Neuron (in vitro differentiated cells): ENCODE measurements at regions not wholly inside any gene's neighbourhood (a gene's known extent, or its start where the extent isn't known, plus 50 kb on each side); places are given as distances from the start of the nearest gene placed in this dataset.
"Not testable (repeated sequence)": the region's sequence is repeated elsewhere in the genome, so short reads cannot be mapped to it uniquely, and the experiment has no call there.

Source experiments
- H2AFZ ChIP-seq: one replicate; pipeline ENCODE4 v1.6.1; 2013; ENCODE audit warnings: low read depth, mild to moderate bottlenecking, inconsistent platforms, low read length, moderate library complexity
- H3K27me3 ChIP-seq: one replicate; pipeline ENCODE4 v1.6.1; 2013; ENCODE audit warnings: low read length; ENCODE audit not compliant: insufficient read depth
- H3K36me3 ChIP-seq: one replicate; pipeline ENCODE4 v1.6.1; 2013; ENCODE audit warnings: low read length; ENCODE audit not compliant: insufficient read depth
- H3K4me1 ChIP-seq: one replicate; pipeline ENCODE4 v1.6.1; 2013; ENCODE audit warnings: low read length; ENCODE audit not compliant: insufficient read depth
- H3K4me3 ChIP-seq: 2 replicates; pipeline ENCODE4 v1.5.1; 2013; ENCODE audit warnings: mild to moderate bottlenecking, low read length, moderate library complexity
- H3K9me3 ChIP-seq: one replicate; pipeline ENCODE4 v1.6.1; 2013; ENCODE audit warnings: low read length

DNA sequence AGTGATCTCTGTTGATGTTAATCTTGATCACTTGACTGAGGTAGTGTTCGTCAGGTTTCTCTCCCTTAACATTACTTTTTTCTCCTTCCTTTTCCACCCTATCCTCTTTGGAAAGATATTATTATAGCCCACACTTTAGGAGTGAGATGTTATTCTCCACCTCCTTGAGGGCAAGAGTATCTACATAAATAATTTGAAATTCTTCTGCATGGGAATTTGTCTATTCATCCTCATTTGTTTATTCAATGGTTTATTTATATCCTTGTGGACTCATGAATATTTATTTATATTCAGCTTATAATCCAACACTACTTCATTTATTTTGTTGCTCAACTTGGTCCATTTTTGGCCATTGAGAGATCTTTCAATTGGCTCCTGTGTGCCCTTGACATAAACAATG is 750.4 kb downstream of the EPHA4 start:
- no peaks in the 10 kb centered on the region for H3K27me3 ChIP-seq
- no peaks in the 10 kb centered on the region for H3K36me3 ChIP-seq
- no peaks in the 10 kb centered on the region for H3K9me3 ChIP-seq
- H2AFZ ChIP-seq, result no peak overlapping the region
- H3K4me1 ChIP-seq, result no peaks in the 10 kb centered on the region
- H3K4me3 ChIP-seq, result no peak overlapping the region

DNA sequence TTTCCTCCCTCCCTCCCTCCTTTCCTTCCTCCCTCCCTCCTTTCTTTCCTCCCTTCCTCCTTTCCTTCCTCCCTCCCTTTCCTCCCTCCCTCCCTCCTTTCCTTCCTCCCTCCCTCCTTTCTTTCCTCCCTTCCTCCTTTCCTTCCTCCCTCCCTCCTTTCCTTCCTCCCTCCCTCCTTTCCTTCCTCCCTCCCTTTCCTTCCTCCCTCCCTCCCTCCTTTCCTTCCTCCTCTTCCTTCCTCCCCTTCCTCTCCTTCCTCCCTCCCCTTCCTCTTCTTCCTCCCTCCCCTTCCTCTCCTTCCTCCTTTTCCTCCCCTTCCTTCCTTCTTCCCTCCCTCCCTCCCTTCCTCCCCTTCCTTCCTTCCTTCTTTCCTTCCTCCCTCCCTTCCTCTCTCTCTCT is 748.5 kb downstream of the EPHA4 start:
- not testable (repeated sequence) for H2AFZ ChIP-seq, H3K36me3 ChIP-seq, H3K27me3 ChIP-seq, H3K4me1 ChIP-seq, H3K4me3 ChIP-seq, H3K9me3 ChIP-seq

DNA sequence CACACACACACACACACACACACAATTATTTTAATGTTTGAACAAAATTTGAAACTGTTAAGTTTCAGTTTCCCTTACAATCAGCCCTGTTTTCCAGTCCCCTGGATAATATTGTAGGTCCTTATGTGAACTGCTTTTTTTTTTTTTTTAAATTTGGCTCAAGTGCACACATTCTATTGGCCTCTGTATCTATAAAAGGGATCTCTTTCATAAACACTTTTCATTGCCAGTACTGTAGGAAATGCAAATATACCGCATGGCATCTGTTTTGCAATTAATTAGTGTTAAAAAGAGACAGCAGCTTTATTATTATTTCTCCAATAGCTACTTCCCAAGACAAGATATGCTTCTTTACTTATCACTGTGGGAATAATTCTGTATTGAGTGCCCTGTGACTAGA is 738.7 kb downstream of the EPHA4 start:
- H3K27me3 ChIP-seq, result no peaks in the 10 kb centered on the region
- H3K4me1 ChIP-seq, result no peaks in the 10 kb centered on the region
- no peak overlapping the region for H2AFZ ChIP-seq
- H3K9me3 ChIP-seq, result no peaks in the 10 kb centered on the region
- H3K36me3 ChIP-seq, result no peaks in the 10 kb centered on the region
- H3K4me3 ChIP-seq, result no peak overlapping the region

DNA sequence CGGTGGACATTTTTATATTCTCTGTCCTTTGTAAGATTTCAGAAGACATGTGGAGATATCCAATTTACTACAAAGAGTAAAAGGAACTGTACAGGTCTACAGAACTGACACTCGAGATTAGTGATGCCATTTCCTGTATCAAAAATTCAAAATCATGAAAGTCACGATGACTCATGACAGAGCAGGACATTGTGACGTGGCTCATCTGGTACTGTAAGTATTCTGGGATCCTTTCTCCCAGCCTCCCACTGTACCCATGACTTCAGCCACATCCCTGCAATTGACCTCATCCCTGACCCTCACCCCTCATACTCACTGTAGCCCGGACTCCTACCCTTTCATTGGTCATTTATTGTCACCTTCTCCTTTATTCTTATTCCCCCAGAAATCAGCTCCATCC is 736.5 kb downstream of the EPHA4 start:
- H2AFZ ChIP-seq, result no peak overlapping the region
- no peaks in the 10 kb centered on the region for H3K9me3 ChIP-seq
- no peaks in the 10 kb centered on the region for H3K4me1 ChIP-seq
- H3K36me3 ChIP-seq, result no peaks in the 10 kb centered on the region
- no peak overlapping the region for H3K4me3 ChIP-seq
- H3K27me3 ChIP-seq, result no peaks in the 10 kb centered on the region

DNA sequence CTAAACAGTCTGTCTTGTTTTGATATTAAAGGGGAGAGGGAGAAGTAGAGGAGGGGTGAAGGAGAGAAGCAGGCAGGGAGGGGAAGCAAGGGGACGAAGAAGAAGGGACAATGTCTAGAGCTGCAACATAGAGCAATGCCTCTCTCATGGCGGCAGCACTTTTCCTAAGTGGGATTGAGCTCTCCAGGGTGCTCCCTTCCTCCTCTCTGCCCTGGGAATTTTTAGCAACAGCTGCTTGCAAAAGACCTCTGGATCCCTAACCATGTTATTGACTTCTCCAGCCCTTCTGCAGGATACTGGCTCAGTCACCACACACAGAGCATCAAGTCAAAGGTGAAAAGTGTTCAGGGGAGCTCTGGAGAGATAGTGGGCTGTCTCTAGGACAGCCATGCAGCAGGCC is 734.9 kb downstream of the EPHA4 start:
- H3K4me3 ChIP-seq, result no peak overlapping the region

DNA sequence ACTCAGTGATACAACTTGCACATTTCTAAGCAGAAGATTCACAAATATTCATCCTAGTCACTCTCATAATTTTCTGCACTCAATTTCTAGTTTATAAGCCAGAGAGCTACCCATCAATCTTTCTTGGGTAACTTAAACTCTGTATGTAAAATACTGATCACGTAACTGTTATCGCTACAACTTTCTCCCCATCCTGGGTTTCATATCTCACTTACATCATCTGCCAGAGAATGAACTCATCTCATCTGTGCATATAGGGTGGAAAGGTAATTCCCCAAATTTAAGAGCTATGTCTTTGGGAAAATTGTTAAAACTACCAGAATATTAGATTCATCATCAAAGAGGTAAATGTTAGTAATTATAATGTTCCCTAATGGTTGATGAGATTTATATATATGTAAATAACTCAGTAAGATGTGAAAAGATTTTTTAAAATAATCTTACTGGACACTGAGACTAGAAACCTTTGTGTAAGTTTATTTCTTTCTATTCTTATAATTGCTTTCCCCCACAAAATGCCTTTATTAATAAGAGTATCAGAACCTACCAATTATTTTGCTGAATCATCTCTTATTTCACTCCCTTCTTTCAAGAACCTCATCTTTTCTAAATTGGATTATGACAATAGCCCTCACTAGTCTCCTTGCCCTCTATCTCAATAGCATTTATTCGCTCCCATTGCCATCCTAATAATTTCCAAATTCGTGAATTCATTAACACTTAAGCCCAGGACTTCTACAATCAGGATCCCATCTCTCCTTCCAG is 729.0 kb downstream of the EPHA4 start:
- Histone ChIP-seq H3K4me3 (no peak overlapping the region), H3K4me1 (no peaks in the 10 kb centered on the region), H3K9me3 (no peaks in the 10 kb centered on the region), H3K36me3 (no peaks in the 10 kb centered on the region), H2AFZ (no peak overlapping the region), H3K27me3 (no peaks in the 10 kb centered on the region)

More for the DNA sequence above, 734.9 kb downstream of the EPHA4 start:
- H2AFZ ChIP-seq, result no peak overlapping the region
- no peaks in the 10 kb centered on the region for H3K27me3 ChIP-seq
- no peaks in the 10 kb centered on the region for H3K4me1 ChIP-seq
- H3K9me3 ChIP-seq, result no peaks in the 10 kb centered on the region
- H3K36me3 ChIP-seq, result no peaks in the 10 kb centered on the region

DNA sequence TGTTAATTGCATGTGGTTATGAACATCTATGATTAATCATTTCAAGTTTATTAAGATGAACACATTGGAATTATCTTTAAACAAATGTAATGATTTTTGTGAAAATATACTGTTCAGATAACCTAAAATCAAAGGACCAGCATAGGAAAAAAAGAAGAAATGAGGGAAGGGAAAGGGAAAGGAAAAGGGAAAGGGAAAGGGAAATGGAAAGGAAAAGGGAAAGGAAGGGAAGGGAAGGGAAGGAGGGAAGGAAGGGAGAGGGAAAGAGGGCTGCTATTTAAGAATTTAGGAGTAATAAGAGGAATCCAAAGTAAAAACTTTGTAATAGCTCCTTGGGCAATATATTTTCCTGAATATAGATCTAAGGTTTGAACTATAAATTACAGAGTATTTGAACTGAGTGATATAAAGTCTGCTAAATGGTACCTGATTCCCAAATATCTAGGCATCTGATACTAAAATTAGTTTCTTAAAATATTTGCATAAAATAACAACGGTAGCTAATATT is 726.3 kb downstream of the EPHA4 start:
- H3K27me3 ChIP-seq, result no peaks in the 10 kb centered on the region
- H2AFZ ChIP-seq, result no peak overlapping the region
- H3K4me1 ChIP-seq, result no peaks in the 10 kb centered on the region
- no peaks in the 10 kb centered on the region for H3K36me3 ChIP-seq
- no peaks in the 10 kb centered on the region for H3K9me3 ChIP-seq
- H3K4me3 ChIP-seq, result no peak overlapping the region

DNA sequence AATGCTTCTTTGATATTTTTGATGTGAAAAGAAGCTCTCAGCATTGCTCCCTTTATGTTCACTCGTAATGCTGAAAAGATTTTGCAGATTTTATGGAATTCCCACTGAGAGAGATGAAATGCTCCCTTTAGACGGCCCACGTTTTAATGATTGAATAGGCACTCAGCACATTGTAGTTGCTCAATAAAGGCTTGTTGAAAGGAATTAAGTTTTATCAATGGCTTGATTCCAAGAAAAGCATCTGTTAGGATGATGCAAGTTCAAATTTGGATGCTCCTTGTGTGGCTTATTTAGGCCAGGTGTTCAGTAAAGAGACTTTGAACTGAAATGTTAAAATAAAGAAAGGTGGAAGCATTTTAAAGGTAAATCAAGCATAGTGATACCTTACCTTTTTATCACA is 725.1 kb downstream of the EPHA4 start:
- Histone ChIP-seq H3K9me3 (no peaks in the 10 kb centered on the region), H2AFZ (no peak overlapping the region)

DNA sequence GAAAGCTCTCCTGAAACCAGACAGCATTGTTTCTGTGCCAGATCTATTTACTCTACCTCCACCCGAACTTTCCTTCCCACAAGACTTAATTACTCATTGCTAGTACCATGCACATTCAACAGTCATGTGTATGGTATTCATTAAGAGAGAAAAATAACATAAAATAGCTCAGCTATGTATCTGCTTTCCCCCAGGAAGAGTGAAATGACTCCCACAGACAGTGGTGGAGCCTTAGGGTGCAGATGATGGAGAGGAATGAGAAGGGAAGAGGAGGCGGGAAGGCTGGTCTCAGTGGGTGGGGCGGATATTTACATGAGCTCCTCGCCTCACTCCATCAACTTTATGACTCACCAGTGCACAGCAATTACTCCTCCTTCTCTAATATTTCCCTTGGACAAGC is 724.5 kb downstream of the EPHA4 start:
- no peak overlapping the region for H2AFZ ChIP-seq
- H3K4me3 ChIP-seq, result no peak overlapping the region
- no peaks in the 10 kb centered on the region for H3K36me3 ChIP-seq
- no peaks in the 10 kb centered on the region for H3K9me3 ChIP-seq
- no peaks in the 10 kb centered on the region for H3K27me3 ChIP-seq
- no peaks in the 10 kb centered on the region for H3K4me1 ChIP-seq

More for the DNA sequence above, 725.1 kb downstream of the EPHA4 start:
- Histone ChIP-seq H3K36me3 (no peaks in the 10 kb centered on the region), H3K27me3 (no peaks in the 10 kb centered on the region), H3K4me1 (no peaks in the 10 kb centered on the region), H3K4me3 (no peak overlapping the region)

DNA sequence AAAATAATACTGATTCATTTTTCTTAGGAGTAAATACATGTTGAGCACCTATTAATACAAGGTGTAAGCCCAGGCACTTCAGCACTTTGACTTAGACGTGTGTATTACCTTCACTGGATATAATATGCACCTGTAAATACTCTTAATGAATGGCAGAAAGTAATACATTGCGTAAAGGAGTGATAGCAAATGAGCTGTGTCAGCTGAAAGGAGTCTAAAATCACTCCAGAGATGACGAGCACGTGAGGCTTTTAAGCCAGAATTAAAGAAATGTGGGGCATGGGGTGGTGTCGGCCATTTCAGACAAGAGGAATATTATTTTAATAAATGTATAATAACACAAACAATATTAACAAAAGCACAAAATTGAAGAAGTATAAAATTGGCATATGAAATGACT is 722.7 kb downstream of the EPHA4 start:
- H3K27me3 ChIP-seq, result no peaks in the 10 kb centered on the region
- no peaks in the 10 kb centered on the region for H3K36me3 ChIP-seq
- H2AFZ ChIP-seq, result no peak overlapping the region
- no peaks in the 10 kb centered on the region for H3K4me1 ChIP-seq
- no peak overlapping the region for H3K4me3 ChIP-seq
- H3K9me3 ChIP-seq, result no peaks in the 10 kb centered on the region

DNA sequence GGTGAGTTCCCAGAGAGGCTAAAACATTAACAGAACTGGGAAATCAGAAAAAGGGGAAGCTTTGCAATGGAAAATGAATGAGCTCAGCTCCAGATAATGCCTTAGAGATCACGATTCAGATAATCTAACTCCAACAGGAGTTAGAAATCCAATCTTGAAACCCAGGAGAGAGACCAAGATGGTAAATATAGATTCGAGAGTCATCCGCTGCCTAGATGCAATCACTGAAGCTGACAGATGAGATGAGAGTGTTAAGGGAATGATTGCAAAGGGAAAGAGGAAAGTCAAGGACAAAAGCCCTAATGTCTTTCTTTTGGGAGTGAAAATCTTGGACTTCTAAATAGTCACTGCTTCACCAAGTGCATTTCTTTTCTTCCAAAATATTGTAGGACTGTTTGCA is 722.0 kb downstream of the EPHA4 start:
- no peaks in the 10 kb centered on the region for H3K36me3 ChIP-seq
- H2AFZ ChIP-seq, result no peak overlapping the region
- H3K9me3 ChIP-seq, result no peaks in the 10 kb centered on the region
- H3K27me3 ChIP-seq, result no peaks in the 10 kb centered on the region
- no peak overlapping the region for H3K4me3 ChIP-seq
- H3K4me1 ChIP-seq, result peaks cover under 1% of the 10 kb centered on the region

DNA sequence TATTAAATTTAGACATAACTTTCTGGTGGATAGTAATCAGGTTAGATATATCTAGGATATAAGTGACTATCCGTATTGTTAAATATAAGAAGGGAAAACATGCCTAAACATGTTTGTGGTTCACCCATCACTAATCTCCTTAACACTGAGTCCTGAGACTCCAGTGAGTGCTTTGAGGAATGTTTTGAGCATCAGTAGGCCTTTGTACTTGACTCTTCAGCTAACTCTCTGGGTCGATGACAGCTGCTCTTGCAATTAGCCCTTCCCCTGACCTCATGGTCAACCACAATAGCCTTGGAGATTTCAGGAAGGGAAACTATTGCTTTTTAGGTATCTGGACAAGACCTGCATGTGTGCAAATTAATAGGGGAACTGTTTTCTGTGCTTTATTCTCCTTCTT is 716.8 kb downstream of the EPHA4 start:
- H3K4me1 ChIP-seq, result peaks cover 4% of the 10 kb centered on the region

DNA sequence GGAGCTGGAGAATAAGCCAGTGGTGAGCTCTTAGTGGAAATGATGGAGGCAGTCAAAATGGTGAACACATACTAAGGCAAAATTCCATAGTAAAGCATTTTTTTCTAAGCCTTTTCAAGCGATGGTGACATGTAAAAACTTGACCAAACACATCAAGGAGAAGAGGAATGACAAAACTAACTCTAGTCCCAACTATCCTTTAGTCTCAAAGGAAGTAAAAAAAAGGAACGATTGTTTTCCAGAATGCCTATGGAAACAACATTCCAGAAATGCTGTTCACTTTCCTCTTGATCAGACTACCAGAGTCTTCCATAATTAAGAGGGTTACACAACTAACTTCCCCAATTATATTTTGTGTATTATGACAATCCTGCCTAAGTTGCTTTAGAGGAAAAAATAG is 715.6 kb downstream of the EPHA4 start:
- H3K27me3 ChIP-seq, result no peaks in the 10 kb centered on the region
- H3K36me3 ChIP-seq, result no peaks in the 10 kb centered on the region
- H3K9me3 ChIP-seq, result no peaks in the 10 kb centered on the region
- no peak overlapping the region for H3K4me3 ChIP-seq
- no peak overlapping the region for H2AFZ ChIP-seq
- peaks cover 4% of the 10 kb centered on the region for H3K4me1 ChIP-seq

More for the DNA sequence above, 716.8 kb downstream of the EPHA4 start:
- no peaks in the 10 kb centered on the region for H3K9me3 ChIP-seq
- no peaks in the 10 kb centered on the region for H3K27me3 ChIP-seq
- H3K4me3 ChIP-seq, result no peak overlapping the region
- H2AFZ ChIP-seq, result no peak overlapping the region
- no peaks in the 10 kb centered on the region for H3K36me3 ChIP-seq

DNA sequence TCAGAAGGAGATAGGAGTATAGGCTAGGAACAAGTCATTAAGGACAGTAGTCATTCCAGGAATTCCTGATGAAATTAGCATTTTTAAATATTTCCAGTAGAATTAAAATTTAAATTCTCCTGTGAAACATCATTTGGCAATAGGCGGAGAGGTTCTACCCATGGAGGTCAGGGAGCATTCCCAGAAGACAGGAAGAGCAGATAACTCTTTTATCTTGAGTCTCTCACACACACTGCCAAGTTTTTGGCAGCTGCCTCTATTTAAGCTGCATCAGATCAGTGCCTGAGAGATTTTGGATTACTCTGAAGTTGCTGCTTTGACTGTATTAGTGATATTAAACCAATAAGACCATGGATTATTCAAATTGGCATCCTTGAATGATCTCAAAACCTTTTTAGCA is 714.7 kb downstream of the EPHA4 start:
- Histone ChIP-seq H3K36me3 (no peaks in the 10 kb centered on the region), H3K9me3 (no peaks in the 10 kb centered on the region), H3K4me1 (peaks cover 4% of the 10 kb centered on the region), H3K4me3 (no peak overlapping the region), H3K27me3 (no peaks in the 10 kb centered on the region), H2AFZ (no peak overlapping the region)
